ENCODE measurements at regions not wholly inside any gene's neighbourhood (a gene's known extent, or its start where the extent isn't known, plus 50 kb on each side); places are given as distances from the start of the nearest gene placed in this dataset.
"Not testable (repeated sequence)": the region's sequence is repeated elsewhere in the genome, so short reads cannot be mapped to it uniquely, and the experiment has no call there.

DNA sequence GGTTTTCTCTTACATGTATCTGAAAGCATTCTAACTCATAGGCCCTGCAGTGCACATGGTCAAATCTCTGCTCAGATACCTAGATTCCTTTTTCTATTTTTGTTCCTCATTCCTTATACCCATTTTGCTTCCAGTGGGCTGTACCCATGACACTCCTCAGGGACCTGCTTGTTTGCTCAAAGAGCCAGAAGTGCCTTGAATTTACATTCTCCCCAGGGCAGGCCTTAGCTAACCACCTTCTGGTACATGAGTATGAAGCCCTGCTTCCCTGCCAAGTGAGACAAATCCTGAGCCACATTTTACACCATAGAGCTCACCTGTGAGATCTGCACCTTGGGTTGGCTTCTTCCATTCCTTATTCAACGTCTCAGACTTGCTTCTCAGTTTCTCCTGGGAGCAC lies 326.6 kb upstream of the SASH1 start:
- no peak for DNase-seq (ENCODE audit: low read depth in 4 of 4, low spot score in 2 of 4)

DNA sequence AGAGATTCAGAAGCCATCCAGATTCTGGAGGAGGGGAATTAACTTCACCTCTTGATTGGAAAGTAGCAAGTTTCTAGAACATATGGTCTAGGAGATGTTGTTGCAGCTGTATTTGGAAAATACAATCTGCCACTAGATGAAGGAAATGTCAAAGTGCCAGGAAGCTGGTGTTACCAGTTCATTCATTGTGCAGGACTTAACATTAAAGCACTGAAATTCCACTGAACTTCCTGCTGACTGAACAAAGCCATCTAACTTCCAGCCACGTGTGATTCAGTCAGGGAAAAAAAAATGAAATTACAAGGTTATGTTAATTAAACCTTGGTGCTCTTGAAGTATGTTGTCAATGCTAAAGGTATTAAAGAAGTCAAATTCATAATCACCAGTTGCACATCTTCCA lies 321.5 kb upstream of the SASH1 start:
- DNase-seq (ENCODE audit: low read depth in 4 of 4, low spot score in 2 of 4): no peak

DNA sequence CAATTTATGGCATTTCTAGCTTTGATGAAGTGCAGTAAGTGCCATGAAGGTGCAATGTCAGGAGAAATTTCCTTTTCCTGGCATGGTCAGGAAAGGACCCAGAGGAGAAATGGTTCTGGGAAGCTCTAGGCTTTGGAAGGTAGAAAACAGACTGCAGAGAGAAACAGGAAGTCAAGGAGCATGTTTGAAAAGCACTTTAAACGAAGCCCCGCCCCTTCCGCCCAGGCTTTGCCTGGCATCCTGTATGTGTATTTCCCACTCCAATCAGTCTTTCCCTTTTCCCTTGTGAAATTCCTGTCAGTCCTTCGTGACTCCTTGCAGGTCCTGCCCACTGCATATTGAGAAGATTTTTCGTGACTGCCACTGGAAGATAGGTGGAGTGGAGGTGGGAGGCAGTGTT lies 320.9 kb upstream of the SASH1 start:
- no peak for DNase-seq (ENCODE audit: low read depth in 4 of 4, low spot score in 2 of 4)

GRCh38 chr6:148022279-148022678 lies 320.4 kb upstream of the SASH1 start:
- not testable (repeated sequence) for DNase-seq (ENCODE audit: low read depth in 4 of 4, low spot score in 2 of 4)

DNA sequence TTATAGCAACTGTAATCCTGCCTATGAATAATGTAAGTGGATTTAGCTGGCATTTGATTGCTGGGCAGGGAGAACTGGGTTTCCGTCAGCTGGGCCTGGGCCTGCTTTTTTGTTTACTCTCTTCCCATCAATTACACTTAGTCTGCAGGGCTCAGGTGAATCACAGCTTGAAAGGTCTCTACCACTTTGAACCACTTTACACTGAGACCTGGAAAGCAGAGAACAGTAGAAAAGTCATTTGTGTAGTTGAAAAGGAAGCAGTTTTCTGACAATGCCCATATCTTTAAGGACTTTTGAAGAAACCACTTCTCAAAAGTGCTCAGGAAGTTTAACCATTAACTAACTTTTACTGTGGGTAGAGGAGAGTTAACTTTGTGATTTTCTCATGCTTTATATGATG lies 315.4 kb upstream of the SASH1 start:
- no peak for DNase-seq (ENCODE audit: low read depth in 4 of 4, low spot score in 2 of 4)

DNA sequence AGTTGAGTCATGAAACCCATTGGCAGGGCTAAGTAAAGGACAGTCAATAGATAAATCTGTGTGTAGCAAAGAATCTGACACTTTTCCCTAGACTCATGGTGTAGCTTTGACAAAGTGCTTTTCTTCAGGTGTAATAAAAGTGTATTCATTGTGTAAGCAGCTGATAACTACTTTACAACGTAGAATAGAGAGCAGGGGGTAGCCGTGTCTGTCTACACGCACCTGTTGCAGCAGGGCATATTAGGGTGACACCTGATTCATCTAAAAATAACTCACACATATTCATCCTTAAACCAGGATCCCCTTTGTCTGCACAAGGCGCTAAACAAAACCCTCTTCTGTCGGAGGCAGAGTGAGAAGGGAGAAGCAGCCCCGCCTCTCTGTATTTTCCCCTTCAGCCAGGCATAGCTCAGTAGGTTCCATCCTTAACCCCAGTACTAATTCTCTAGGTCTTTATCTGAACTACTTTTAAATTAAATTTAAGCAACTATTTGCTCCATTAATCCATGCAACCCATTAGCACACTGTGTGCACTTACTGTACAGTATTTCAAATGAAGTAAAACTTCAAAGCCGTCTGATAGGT lies 306.7 kb upstream of the SASH1 start:
- DNase-seq (ENCODE audit: low read depth in 4 of 4, low spot score in 2 of 4): no peak

- no peak for DNase-seq (ENCODE audit: low read depth in 4 of 4, low spot score in 2 of 4)
Observed at GRCh38 chr6:148037496-148037895, 305.1 kb upstream of the SASH1 start.

DNA sequence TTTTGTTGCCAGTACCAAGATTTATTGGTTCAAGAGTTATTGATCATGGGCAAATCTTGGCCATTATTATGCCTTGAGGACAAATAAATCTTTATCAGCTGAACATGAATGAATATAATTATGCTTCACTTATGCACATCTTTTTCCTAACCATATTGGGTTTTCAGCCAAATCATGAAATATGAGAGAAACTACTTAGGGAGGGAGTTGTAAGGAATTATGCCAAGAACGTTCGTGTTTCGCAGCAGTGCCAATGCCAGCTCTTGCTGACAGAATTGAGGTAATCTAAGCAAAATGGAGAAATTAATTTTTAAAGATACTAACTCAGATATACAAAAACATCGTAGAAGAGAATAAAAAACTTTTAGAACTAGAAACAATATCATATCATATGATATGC lies 301.1 kb upstream of the SASH1 start:
- no peak for DNase-seq (ENCODE audit: low read depth in 4 of 4, low spot score in 2 of 4)

DNA sequence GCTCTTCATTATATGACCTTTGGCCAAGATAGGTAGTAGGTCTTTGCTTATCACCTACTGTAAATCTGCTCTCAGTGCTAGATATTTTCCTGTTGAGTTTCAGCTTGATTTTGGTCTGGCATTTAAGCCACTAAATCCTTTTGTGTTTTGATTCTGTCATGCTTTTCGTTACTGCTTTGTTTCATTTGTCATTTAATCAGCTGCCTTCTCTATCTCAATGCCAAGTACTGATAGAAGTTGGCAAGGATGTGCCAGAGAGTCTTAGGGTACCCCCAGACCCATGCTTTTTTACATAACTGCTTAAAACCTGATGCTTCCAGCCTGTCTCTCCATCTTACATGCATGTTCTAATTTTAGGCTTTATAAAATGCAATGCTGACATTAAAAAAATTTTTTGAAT lies 300.1 kb upstream of the SASH1 start:
- no peak for DNase-seq (ENCODE audit: low read depth in 4 of 4, low spot score in 2 of 4)

DNA sequence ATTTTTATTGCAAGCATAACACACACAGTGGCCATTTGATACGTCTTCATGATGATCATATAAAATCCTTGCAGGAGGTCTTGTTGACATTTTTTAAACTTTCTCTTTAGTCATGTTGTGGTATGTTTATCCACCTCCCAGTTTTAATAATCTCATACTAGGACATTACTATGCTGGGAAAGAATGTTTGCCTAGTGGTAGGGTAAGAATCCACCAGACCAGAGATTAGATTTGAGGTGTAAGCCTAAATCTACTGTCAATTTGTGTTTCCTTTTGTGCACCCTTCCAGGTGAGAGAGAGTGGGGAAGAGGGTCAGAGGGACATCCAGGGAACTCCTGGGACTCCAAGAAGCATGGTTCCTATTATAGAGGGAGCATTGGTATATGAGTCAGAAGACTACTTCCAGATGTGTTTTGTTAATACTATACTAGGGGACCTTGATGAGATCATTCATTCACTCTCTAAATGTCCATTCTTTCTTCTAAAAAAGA lies 298.3 kb upstream of the SASH1 start:
- DNase-seq (ENCODE audit: low read depth in 4 of 4, low spot score in 2 of 4): no peak

DNA sequence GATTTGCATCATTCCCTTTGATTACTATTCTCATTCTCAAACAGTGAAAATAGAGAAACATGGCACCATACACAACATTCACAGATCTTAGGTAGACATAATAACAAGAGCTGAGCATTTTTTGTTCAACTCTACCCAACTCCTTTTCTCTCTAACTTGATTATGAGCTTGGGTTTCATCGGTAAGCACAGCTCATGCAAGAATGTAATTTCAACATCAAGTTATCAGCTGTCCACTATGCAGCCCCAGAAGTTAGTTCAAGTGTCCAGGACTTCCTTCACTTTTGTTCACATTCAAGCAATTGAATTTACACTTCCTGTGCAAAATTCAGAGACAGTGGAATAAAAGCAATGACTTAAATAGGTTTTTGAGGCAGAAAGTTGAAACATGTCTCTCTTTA lies 297.7 kb upstream of the SASH1 start:
- no peak for DNase-seq (ENCODE audit: low read depth in 4 of 4, low spot score in 2 of 4)

DNA sequence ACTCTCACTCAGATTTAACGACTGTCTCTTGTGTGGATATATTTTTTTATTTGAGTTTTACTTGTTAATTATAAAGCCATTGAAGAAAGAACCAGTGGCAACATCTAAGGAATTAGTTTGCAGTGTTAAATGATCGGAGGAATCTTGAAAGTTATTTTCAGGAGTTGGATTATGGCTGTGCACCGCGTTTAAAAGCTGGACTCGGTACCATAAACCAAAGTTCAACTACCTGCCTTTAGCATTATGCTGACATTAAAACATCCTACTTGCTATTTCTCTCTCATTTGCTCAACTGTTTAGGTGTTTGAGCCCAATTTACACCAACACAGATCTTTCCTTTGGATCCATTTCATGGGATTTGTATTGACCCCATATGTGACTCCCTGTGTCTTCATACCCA lies 289.4 kb upstream of the SASH1 start:
- no peak for DNase-seq (ENCODE audit: low read depth in 4 of 4, low spot score in 2 of 4)

GRCh38 chr6:148053796-148054195 lies 288.8 kb upstream of the SASH1 start:
- no peak for DNase-seq (ENCODE audit: low read depth in 4 of 4, low spot score in 2 of 4)

DNA sequence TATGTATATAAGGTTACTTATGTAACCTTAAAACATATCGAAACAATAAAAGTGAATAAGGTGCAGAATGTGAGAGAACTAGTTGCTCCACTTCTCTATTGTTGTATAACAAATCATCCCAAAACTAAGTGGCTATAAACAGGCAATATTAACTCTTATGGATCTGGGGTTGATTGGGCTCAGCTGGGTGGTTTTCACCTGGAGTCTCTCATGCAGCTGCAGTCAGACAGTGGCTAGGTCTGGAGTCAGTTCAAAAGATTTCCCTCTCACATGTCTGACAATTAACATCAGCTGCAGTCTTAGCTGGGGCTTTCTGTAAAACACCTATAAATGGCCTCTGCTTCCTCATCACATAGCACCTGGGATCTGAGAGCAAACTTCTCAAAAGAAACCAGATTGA lies 288.4 kb upstream of the SASH1 start:
- no peak for DNase-seq (ENCODE audit: low read depth in 4 of 4, low spot score in 2 of 4)

GRCh38 chr6:148055419-148055818 lies 287.2 kb upstream of the SASH1 start:
- DNase-seq (ENCODE audit: low read depth in 4 of 4, low spot score in 2 of 4): no peak

DNA sequence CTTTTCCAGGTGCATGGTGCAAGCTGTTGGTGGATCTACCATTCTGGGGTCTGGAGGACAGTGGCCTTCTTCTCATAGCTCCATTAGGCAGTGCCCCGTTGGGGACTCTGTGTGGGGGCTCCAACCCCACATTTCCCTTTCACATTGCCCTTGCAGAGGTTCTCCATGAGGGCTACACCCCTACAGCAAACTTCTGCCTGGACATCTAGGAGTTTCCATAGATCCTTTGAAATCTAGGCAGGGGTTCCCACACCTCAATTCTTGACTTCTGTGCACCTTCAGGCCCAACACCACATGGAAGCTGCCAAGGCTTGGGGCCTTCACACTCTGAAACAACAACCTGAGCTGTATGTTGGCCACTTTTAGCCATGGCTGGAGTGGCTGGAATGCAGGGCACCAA lies 282.8 kb upstream of the SASH1 start:
- DNase-seq (ENCODE audit: low read depth in 4 of 4, low spot score in 2 of 4): no peak

- no peak for DNase-seq (ENCODE audit: low read depth in 4 of 4, low spot score in 2 of 4)
Observed at GRCh38 chr6:148064406-148065134, 278.1 kb upstream of the SASH1 start.

DNA sequence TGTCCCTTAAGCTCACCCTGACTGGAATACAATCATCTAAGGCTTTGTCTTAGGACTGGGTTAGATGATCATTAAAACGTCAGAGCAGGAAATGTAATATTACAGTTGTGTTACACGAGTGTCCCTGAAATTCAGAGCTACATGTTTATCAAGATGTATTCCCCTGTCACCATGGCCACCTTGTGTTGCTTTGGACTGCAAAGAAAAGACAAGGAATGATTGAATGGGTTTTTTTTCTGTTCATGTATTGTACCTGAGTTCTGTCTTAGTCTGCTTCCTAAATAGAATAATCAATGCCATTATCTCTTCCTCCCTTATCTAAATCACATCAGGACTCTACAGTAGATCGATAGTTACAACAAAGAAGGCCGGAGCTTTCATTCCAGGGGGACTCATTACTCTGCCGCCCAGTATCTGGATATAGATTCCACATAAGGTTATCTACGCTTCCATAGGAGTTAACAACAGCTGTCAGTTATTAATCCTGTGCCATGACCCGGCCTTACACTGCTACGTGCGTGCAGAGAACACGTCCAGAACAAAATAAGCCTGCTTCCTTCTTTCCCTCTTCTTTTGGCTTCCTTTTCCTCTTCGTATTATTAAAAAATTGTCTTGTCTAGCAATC lies 274.1 kb upstream of the SASH1 start:
- no peak for DNase-seq (ENCODE audit: low read depth in 4 of 4, low spot score in 2 of 4)

GRCh38 chr6:148069256-148069655 lies 273.4 kb upstream of the SASH1 start:
- no peak for DNase-seq (ENCODE audit: low read depth in 4 of 4, low spot score in 2 of 4)

- no peak for DNase-seq (ENCODE audit: low read depth in 4 of 4, low spot score in 2 of 4)
Observed at GRCh38 chr6:148074291-148074690, 268.3 kb upstream of the SASH1 start.

DNA sequence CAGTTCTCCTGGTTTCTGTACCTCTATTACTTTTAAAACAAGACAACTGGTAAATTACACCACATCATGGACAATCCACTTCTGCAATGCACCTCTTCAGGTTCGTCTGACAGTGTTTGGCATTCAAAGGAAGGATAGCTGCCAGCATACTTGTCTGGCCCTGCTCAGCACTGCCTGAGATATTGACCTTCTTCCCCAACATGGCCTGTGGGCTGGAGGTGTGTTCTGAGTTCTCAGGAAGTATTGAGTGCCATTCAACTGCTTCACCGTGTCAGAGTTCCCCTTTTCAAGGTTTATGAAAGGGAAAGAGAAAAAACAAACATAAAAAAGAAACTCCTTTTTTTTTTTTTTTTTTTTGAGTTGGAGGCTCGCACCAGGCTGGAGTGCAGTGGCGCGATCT lies 267.9 kb upstream of the SASH1 start:
- no peak for DNase-seq (ENCODE audit: low read depth in 4 of 4, low spot score in 2 of 4)

DNA sequence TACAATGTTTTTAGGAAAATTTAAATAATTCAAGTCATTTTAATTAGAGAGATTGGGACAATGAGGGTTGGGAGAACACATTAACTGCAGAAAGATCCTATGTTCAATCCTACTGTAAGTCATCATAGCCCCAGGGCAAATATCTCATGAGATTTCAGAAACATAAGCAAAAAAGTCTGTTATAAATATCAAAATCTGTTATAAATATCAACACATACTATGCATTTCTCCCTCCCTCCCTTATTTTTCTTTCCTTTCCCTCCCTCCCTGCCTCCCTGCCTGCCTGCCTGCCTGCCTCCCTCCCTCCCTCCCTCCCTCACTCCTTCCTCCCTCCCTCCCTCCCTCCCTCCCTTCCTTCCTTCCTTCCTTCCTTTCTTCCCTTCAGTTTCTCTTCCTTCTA lies 267.3 kb upstream of the SASH1 start:
- no peak for DNase-seq (ENCODE audit: low read depth in 4 of 4, low spot score in 2 of 4)

Data from left renal cortex interstitium (tissue), 4 donors.